GM23338 (cell line): ENCODE measurements at regions not wholly inside any gene's neighbourhood (a gene's known extent, or its start where the extent isn't known, plus 50 kb on each side); places are given as distances from the start of the nearest gene placed in this dataset.

Experiments
- ATAC-seq: fragments of 200-7000 bp; cut with Tn5 transposase; 3 replicates; pipeline ENCODE4 v1.9.1; 2020
- DNase-seq: peaks from one replicate; pipeline ENCODE4 v3.0.0-alpha.2; 2015; ENCODE audit warnings: low spot score
- H2AFZ ChIP-seq: fragments of 200-600 bp; sonication (generic); 2 replicates; pipeline ENCODE4 v1.8.0; 2016; ENCODE audit warnings: antibody characterized with exemption, mild to moderate bottlenecking, moderate library complexity
- H3F3A ChIP-seq: fragments of 200-600 bp; sonication (generic); replicated peaks from 2 replicates; pipeline ENCODE4 v1.8.0; 2017; ENCODE audit warnings: antibody characterized with exemption, mixed run types, low read depth
- H3K27ac ChIP-seq: fragments of 200-600 bp; sonication (generic); 2 replicates; pipeline ENCODE4 v1.6.1; 2016; ENCODE audit warnings: low read depth
- H3K27me3 ChIP-seq: fragments of 200-600 bp; sonication (generic); 2 replicates; pipeline ENCODE4 v1.8.0; 2016; ENCODE audit warnings: mild to moderate bottlenecking, mixed run types, moderate library complexity; ENCODE audit not compliant: insufficient read depth
- H3K36me3 ChIP-seq: fragments of 200-600 bp; sonication (generic); 2 replicates; pipeline ENCODE4 v1.8.0; 2016; ENCODE audit warnings: mild to moderate bottlenecking; ENCODE audit not compliant: insufficient read depth
- H3K4me1 ChIP-seq: fragments of 200-600 bp; sonication (generic); 2 replicates; pipeline ENCODE4 v1.8.0; 2016; ENCODE audit warnings: mild to moderate bottlenecking, moderate library complexity; ENCODE audit not compliant: insufficient read depth
- H3K4me2 ChIP-seq: fragments of 200-600 bp; sonication (generic); 2 replicates; pipeline ENCODE4 v1.7.1; 2017; ENCODE audit warnings: mixed run types
- H3K4me3 ChIP-seq: fragments of 200-600 bp; sonication (generic); 2 replicates; pipeline ENCODE4 v1.6.1; 2016; ENCODE audit warnings: mixed run types
- H3K79me2 ChIP-seq: fragments of 200-600 bp; sonication (generic); replicated peaks from 2 replicates; pipeline ENCODE4 v1.8.0; 2017; ENCODE audit warnings: mild to moderate bottlenecking; ENCODE audit not compliant: insufficient read depth
- H3K9me2 ChIP-seq: fragments of 200-600 bp; sonication (generic); 2 replicates; pipeline ENCODE4 v1.8.0; 2017; ENCODE audit not compliant: insufficient read depth
- H4K20me1 ChIP-seq: fragments of 200-600 bp; sonication (generic); replicated peaks from 2 replicates; pipeline ENCODE4 v1.8.0; 2017; ENCODE audit warnings: mild to moderate bottlenecking; ENCODE audit not compliant: insufficient read depth
- H3K27ac Mint-ChIP-seq: 2 replicates; pipeline ENCODE4 v1.8.0; 2020; ENCODE audit warnings: inconsistent platforms, mild to moderate bottlenecking, moderate library complexity, mixed read lengths
- H3K27me3 Mint-ChIP-seq: 3 replicates; pipeline ENCODE4 v1.8.0; 2022; ENCODE audit warnings: low read depth, mild to moderate bottlenecking, moderate library complexity, mixed read lengths, inconsistent platforms; ENCODE audit not compliant: insufficient read depth, poor library complexity
- H3K36me3 Mint-ChIP-seq: 3 replicates; pipeline ENCODE4 v1.8.0; 2021; ENCODE audit warnings: low read depth, mild to moderate bottlenecking, inconsistent platforms, moderate library complexity, mixed read lengths
- H3K4me1 Mint-ChIP-seq: 3 replicates; pipeline ENCODE4 v1.8.0; 2020; ENCODE audit warnings: mild to moderate bottlenecking, inconsistent platforms, mixed read lengths
- H3K4me3 Mint-ChIP-seq: 3 replicates; pipeline ENCODE4 v1.8.0; 2021; ENCODE audit warnings: moderate library complexity, mild to moderate bottlenecking, inconsistent platforms, mixed read lengths
- H3K9me3 Mint-ChIP-seq: 3 replicates; pipeline ENCODE4 v1.8.0; 2020; ENCODE audit warnings: moderate library complexity, mild to moderate bottlenecking, inconsistent platforms, mixed read lengths
- CTCF ChIP-seq, 2 experiments: fragments of 200-600 bp in 1 of 2; sonication (generic) in 1 of 2; conservative IDR thresholded peaks; 2 replicates each; pipeline versions ENCODE4 v1.5.1 to v1.6.1; 2016 to 2017; ENCODE audit warnings: antibody characterized with exemption in 2 of 2, low read depth in 2 of 2, mild to moderate bottlenecking in 2 of 2, moderate library complexity in 1 of 2
- EZH2 ChIP-seq: fragments of 200-600 bp; sonication (generic); IDR thresholded peaks from one replicate; pipeline ENCODE4 v1.8.0; 2017; ENCODE audit warnings: antibody characterized with exemption, mild to moderate bottlenecking, low read depth; ENCODE audit not compliant: unreplicated experiment
- JUNB ChIP-seq: IDR thresholded peaks from one replicate; pipeline ENCODE4 v1.6.1; 2016; ENCODE audit warnings: antibody characterized with exemption; ENCODE audit not compliant: unreplicated experiment
- NANOG ChIP-seq: IDR thresholded peaks from 2 replicates; pipeline ENCODE4 v1.6.1; 2016; ENCODE audit warnings: antibody characterized with exemption, borderline replicate concordance
- POLR2AphosphoS5 ChIP-seq: IDR thresholded peaks from 2 replicates; pipeline ENCODE4 v1.6.1; 2016; ENCODE audit warnings: antibody characterized with exemption, low read depth
- REST ChIP-seq: IDR thresholded peaks from one replicate; pipeline ENCODE4 v1.6.1; 2018; ENCODE audit warnings: antibody characterized with exemption; ENCODE audit not compliant: unreplicated experiment
- STAT1 ChIP-seq: IDR thresholded peaks from one replicate; pipeline ENCODE4 v1.6.1; 2016; ENCODE audit warnings: antibody characterized with exemption; ENCODE audit not compliant: unreplicated experiment
- ZNF114 ChIP-seq: fragments of 250-450 bp; sonication (Bioruptor Pico); IDR thresholded peaks from 2 replicates; pipeline ENCODE4 v1.5.0; 2020; ENCODE audit warnings: mild to moderate bottlenecking, moderate library complexity
- ZNF331 ChIP-seq: fragments of 250-450 bp; sonication (Bioruptor Pico); IDR thresholded peaks from 2 replicates; pipeline ENCODE4 v1.5.0; 2020; ENCODE audit warnings: low read depth, mild to moderate bottlenecking, moderate library complexity

GRCh38 chr13:107373551-107373950 is 805.6 kb upstream of the ARGLU1 start:
- H3K27ac Mint-ChIP-seq = no peak overlapping the region
- DNase-seq (peak; percentile 69), ATAC-seq (peak; percentile 87)
- TF ChIP-seq CTCF (conservative IDR thresholded peaks at IDR 0.05; ENCODE audit: low read depth in 2 of 2) = peak; percentile 75
- no peak for TF ChIP-seq NANOG
- H3K79me2 ChIP-seq = no peaks in the 10 kb centered on the region
- no peaks in the 10 kb centered on the region for H3K36me3 ChIP-seq
- peaks cover 2% of the 10 kb centered on the region for H3K27me3 Mint-ChIP-seq
- H3K36me3 Mint-ChIP-seq = no peaks in the 10 kb centered on the region
- 0 out of 2 replicates have a peak, but pooled peaks cover 3% of the 10 kb centered on the region for H3K9me2 ChIP-seq
- no peaks in the 10 kb centered on the region for H4K20me1 ChIP-seq
- H3K4me2 ChIP-seq = no peak overlapping the region
- no peaks in the 10 kb centered on the region for H3F3A ChIP-seq
- H3K4me1 Mint-ChIP-seq = peaks cover 33% of the 10 kb centered on the region
- H2AFZ ChIP-seq = no peak overlapping the region
- peaks cover 12% of the 10 kb centered on the region; the same call in 1 of the 2 replicates for H3K4me1 ChIP-seq
- H3K27me3 ChIP-seq = no peaks in the 10 kb centered on the region
- no peak overlapping the region for H3K4me3 ChIP-seq
- no peak overlapping the region for H3K4me3 Mint-ChIP-seq
- no peak overlapping the region for H3K27ac ChIP-seq
- no peaks in the 10 kb centered on the region for H3K9me3 Mint-ChIP-seq

GRCh38 chr13:107370015-107370785 is 802.3 kb upstream of the ARGLU1 start:
- Histone ChIP-seq H2AFZ (no peak overlapping the region), H3K79me2 (no peaks in the 10 kb centered on the region; the same call in 1 of the 2 replicates), H4K20me1 (no peaks in the 10 kb centered on the region), H3K4me1 (peaks cover 4% of the 10 kb centered on the region; the same call in 1 of the 2 replicates), H3K36me3 (no peaks in the 10 kb centered on the region), H3F3A (no peaks in the 10 kb centered on the region), H3K27ac (no peak overlapping the region), H3K4me2 (no peak overlapping the region), H3K27me3 (no peaks in the 10 kb centered on the region), H3K4me3 (no peak overlapping the region), H3K9me2 (0 out of 2 replicates have a peak, but pooled peaks cover 3% of the 10 kb centered on the region)
- H3K4me1 Mint-ChIP-seq = peaks cover 29% of the 10 kb centered on the region
- ATAC-seq = no peak
- no peaks in the 10 kb centered on the region for H3K9me3 Mint-ChIP-seq
- no peak overlapping the region for H3K4me3 Mint-ChIP-seq
- no peak for TF ChIP-seq JUNB
- no peak for TF ChIP-seq ZNF331 (CRISPR knock-in tag)
- H3K36me3 Mint-ChIP-seq = no peaks in the 10 kb centered on the region
- no peak overlapping the region for H3K27ac Mint-ChIP-seq
- no peaks in the 10 kb centered on the region for H3K27me3 Mint-ChIP-seq
- DNase-seq = no peak

- no peak overlapping the region for H3K27ac Mint-ChIP-seq
- no peaks in the 10 kb centered on the region for H3F3A ChIP-seq
- ATAC-seq (no peak; the same call in 2 of the 3 replicates), DNase-seq (no peak)
- H3K27me3 Mint-ChIP-seq = peaks cover 2% of the 10 kb centered on the region
- 0 out of 2 replicates have a peak, but pooled peaks cover 6% of the 10 kb centered on the region for H3K9me2 ChIP-seq
- no peaks in the 10 kb centered on the region for H3K9me3 Mint-ChIP-seq
- H3K36me3 Mint-ChIP-seq = no peaks in the 10 kb centered on the region
- H3K27ac ChIP-seq = no peak overlapping the region
- no peaks in the 10 kb centered on the region; the same call in 1 of the 2 replicates for H3K79me2 ChIP-seq
- H3K4me1 Mint-ChIP-seq = peaks cover 22% of the 10 kb centered on the region
- no peak overlapping the region for H2AFZ ChIP-seq
- no peak overlapping the region for H3K4me2 ChIP-seq
- H3K4me3 ChIP-seq = no peak overlapping the region
- H4K20me1 ChIP-seq = no peaks in the 10 kb centered on the region
- no peaks in the 10 kb centered on the region for H3K36me3 ChIP-seq
- peaks cover 4% of the 10 kb centered on the region; the same call in 1 of the 2 replicates for H3K4me1 ChIP-seq
- H3K4me3 Mint-ChIP-seq = no peak overlapping the region
- no peaks in the 10 kb centered on the region for H3K27me3 ChIP-seq
- TF ChIP-seq REST (no peak), EZH2 (no peak), POLR2AphosphoS5 (no peak), CTCF (conservative IDR thresholded peaks at IDR 0.05; ENCODE audit: low read depth in 2 of 2) (no peak), NANOG (no peak), STAT1 (no peak), ZNF331 (CRISPR knock-in tag) (no peak), ZNF114 (CRISPR knock-in tag) (no peak)
Observed at GRCh38 chr13:107367258-107367657, 799.3 kb upstream of the ARGLU1 start.
